C4-2B (cell line): ENCODE measurements at regions not wholly inside any gene's neighbourhood (a gene's known extent, or its start where the extent isn't known, plus 50 kb on each side); places are given as distances from the start of the nearest gene placed in this dataset.

Source experiments
- H3K27ac ChIP-seq: fragments of 450-650 bp; 2 replicates; pipeline ENCODE4 v1.5.1; 2017
- CTCF ChIP-seq: fragments of 450-650 bp; conservative IDR thresholded peaks from 2 replicates; pipeline ENCODE4 v1.5.1; 2017; ENCODE audit warnings: mild to moderate bottlenecking
- ZFX ChIP-seq: fragments of 450-650 bp; IDR thresholded peaks from 2 replicates; pipeline ENCODE4 v1.6.1; 2017

GRCh38 chr15:72872066-72872845 lies 88.7 kb upstream of the ADPGK start:
- no peak for TF ChIP-seq ZFX
- TF ChIP-seq CTCF, result no peak
- no peak overlapping the region for H3K27ac ChIP-seq

- H3K27ac ChIP-seq, result no peak overlapping the region
- TF ChIP-seq CTCF (no peak), ZFX (no peak)
Measured at GRCh38 chr15:72866866-72867616, 83.5 kb upstream of the ADPGK start.

GRCh38 chr15:72866182-72866581 lies 82.6 kb upstream of the ADPGK start:
- no peak for TF ChIP-seq CTCF
- H3K27ac ChIP-seq, result no peak overlapping the region

GRCh38 chr15:72865486-72865885 lies 81.9 kb upstream of the ADPGK start:
- TF ChIP-seq CTCF, result no peak
- TF ChIP-seq ZFX, result no peak
- no peak overlapping the region for H3K27ac ChIP-seq

- H3K27ac ChIP-seq, result no peak overlapping the region
- no peak for TF ChIP-seq CTCF
- no peak for TF ChIP-seq ZFX
Measured at GRCh38 chr15:72864681-72865080, 81.1 kb upstream of the ADPGK start.

GRCh38 chr15:72861354-72861910 lies 77.9 kb upstream of the ADPGK start:
- no peak for TF ChIP-seq CTCF
- TF ChIP-seq ZFX, result no peak
- no peak overlapping the region for H3K27ac ChIP-seq

- TF ChIP-seq CTCF (no peak), ZFX (no peak)
Measured at GRCh38 chr15:72859757-72860145, 76.2 kb upstream of the ADPGK start.

More at GRCh38 chr15:72859757-72860145, 76.2 kb upstream of the ADPGK start:
- H3K27ac ChIP-seq, result no peak overlapping the region
